ENCODE measurements at regions not wholly inside any gene's neighbourhood (a gene's known extent, or its start where the extent isn't known, plus 50 kb on each side); places are given as distances from the start of the nearest gene placed in this dataset.

- TF ChIP-seq, protein P1, sequence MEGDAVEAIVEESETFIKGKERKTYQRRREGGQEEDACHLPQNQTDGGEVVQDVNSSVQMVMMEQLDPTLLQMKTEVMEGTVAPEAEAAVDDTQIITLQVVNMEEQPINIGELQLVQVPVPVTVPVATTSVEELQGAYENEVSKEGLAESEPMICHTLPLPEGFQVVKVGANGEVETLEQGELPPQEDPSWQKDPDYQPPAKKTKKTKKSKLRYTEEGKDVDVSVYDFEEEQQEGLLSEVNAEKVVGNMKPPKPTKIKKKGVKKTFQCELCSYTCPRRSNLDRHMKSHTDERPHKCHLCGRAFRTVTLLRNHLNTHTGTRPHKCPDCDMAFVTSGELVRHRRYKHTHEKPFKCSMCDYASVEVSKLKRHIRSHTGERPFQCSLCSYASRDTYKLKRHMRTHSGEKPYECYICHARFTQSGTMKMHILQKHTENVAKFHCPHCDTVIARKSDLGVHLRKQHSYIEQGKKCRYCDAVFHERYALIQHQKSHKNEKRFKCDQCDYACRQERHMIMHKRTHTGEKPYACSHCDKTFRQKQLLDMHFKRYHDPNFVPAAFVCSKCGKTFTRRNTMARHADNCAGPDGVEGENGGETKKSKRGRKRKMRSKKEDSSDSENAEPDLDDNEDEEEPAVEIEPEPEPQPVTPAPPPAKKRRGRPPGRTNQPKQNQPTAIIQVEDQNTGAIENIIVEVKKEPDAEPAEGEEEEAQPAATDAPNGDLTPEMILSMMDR (IDR thresholded peaks at IDR 0.05), result no peak
- no peak for TF ChIP-seq POLR2A (IDR thresholded peaks at IDR 0.05)
Measured at GRCh38 chr5:125225424-125225823, 479.0 kb upstream of the ZNF608 start.
